ENCODE measurements at regions not wholly inside any gene's neighbourhood (a gene's known extent, or its start where the extent isn't known, plus 50 kb on each side); places are given as distances from the start of the nearest gene placed in this dataset.

DNA sequence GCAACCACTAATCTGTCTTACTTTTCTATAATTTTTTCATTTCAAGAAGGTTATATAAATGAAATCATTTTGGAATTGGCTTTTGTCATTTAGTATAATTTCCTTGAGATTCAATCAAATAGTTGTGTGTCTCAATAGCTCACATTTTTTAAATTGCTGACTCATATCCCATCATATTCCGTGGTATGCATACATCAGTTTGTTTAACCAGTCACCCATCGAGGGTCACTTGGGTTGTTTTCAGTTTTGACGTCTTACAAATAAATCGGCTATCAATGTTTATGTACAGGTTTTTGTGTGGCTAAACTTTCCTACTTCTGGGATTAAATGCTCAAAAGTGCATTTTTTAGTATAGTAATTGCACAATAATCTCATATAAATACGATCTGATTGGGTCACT is 185.5 kb downstream of the TAF11L14 start:
- Histone ChIP-seq H3K4me3 (no peak overlapping the region), H3K27ac (no peak overlapping the region), H3K4me1 (ENCODE audit: control insufficient read depth in 1 of 2, low read depth in 2 of 2) (no peaks in the 10 kb centered on the region), H3K36me3 (no peaks in the 10 kb centered on the region), H3K9me3 (no peaks in the 10 kb centered on the region), H3K27me3 (replicated peaks; ENCODE audit: insufficient read depth) (no peaks in the 10 kb centered on the region)
- ATAC-seq (ENCODE audit: insufficient number of reproducible peaks, low FRiP score, low read depth) = no peak
- no peak for DNase-seq (ENCODE audit: low spot score)
- TF ChIP-seq, protein P1, sequence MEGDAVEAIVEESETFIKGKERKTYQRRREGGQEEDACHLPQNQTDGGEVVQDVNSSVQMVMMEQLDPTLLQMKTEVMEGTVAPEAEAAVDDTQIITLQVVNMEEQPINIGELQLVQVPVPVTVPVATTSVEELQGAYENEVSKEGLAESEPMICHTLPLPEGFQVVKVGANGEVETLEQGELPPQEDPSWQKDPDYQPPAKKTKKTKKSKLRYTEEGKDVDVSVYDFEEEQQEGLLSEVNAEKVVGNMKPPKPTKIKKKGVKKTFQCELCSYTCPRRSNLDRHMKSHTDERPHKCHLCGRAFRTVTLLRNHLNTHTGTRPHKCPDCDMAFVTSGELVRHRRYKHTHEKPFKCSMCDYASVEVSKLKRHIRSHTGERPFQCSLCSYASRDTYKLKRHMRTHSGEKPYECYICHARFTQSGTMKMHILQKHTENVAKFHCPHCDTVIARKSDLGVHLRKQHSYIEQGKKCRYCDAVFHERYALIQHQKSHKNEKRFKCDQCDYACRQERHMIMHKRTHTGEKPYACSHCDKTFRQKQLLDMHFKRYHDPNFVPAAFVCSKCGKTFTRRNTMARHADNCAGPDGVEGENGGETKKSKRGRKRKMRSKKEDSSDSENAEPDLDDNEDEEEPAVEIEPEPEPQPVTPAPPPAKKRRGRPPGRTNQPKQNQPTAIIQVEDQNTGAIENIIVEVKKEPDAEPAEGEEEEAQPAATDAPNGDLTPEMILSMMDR (IDR thresholded peaks at IDR 0.05) = no peak

DNA sequence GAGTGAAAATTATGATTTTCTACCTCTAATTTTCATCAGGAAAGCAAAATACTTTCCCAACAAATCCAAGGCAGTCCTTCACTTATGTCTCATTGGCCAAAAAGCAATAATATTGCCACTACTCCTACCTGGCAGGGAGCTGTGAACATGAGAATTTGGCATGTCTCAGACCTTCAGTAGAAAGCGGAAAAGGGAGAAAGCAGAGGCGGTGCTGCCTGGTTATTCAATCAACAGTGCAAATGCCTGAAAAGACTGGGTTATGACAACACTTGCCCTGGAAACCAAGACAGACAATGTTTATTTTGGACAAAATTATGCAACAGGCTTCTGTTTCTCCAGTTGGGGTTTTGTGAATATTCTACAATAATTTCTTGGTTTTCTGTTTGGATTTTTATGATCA is 194.4 kb downstream of the TAF11L14 start:
- no peak for DNase-seq (ENCODE audit: low spot score)
- H3K27ac ChIP-seq = no peak overlapping the region
- TF ChIP-seq, protein P1 (IDR thresholded peaks at IDR 0.05) = no peak
- no peak for ATAC-seq (ENCODE audit: insufficient number of reproducible peaks, low FRiP score, low read depth)
- no peaks in the 10 kb centered on the region for H3K4me1 ChIP-seq (ENCODE audit: control insufficient read depth in 1 of 2, low read depth in 2 of 2)
- no peaks in the 10 kb centered on the region for H3K27me3 ChIP-seq (replicated peaks; ENCODE audit: insufficient read depth)
- H3K36me3 ChIP-seq = no peaks in the 10 kb centered on the region
- H3K4me3 ChIP-seq = no peak overlapping the region
- H3K9me3 ChIP-seq = no peaks in the 10 kb centered on the region

DNA sequence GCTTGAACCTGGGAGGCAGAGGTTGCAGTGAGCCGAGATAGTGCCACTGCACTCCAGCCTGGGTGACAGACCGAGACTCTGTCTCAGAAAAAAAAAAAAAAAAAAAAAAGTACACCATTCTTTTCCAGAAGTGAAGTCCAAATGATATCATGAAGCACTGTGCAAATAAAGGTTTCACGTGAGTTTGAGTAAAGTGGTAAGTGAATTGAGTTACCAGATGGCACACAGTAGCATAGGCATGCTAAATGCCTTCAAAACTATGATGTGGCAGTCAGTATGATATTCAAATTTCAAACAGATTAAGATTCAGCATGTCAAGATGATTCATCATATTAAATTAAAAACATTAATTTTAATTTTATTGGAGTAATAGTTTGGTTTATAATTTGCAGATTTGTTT is 195.2 kb downstream of the TAF11L14 start:
- TF ChIP-seq, protein P1 (IDR thresholded peaks at IDR 0.05) = no peak
- Histone ChIP-seq H3K36me3 (no peaks in the 10 kb centered on the region), H3K4me3 (no peak overlapping the region), H3K27ac (no peak overlapping the region), H3K9me3 (no peaks in the 10 kb centered on the region), H3K27me3 (replicated peaks; ENCODE audit: insufficient read depth) (no peaks in the 10 kb centered on the region), H3K4me1 (ENCODE audit: control insufficient read depth in 1 of 2, low read depth in 2 of 2) (no peaks in the 10 kb centered on the region)
- DNase-seq (ENCODE audit: low spot score) (no peak), ATAC-seq (ENCODE audit: insufficient number of reproducible peaks, low FRiP score, low read depth) (no peak)

DNA sequence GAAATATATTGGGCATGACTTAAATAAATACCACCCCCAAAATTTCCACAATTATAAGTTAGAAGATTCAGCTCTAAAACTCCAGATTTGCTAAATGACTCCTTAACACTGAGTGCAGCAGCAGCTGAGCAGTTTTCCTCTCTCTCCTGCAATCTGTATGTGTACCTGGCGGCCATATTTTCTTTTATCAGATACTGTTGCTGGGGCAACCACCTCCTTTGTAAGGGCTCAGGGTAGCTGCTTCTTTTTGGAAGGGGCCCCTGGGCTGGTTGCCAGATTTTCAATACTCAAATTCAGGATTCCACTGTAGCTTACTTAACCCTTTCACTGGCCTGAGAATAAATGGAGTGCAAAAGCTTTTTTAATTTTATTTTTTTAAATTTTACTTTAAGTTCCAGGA is 197.0 kb downstream of the TAF11L14 start:
- Histone ChIP-seq H3K36me3 (no peaks in the 10 kb centered on the region), H3K27me3 (replicated peaks; ENCODE audit: insufficient read depth) (no peaks in the 10 kb centered on the region), H3K4me1 (ENCODE audit: control insufficient read depth in 1 of 2, low read depth in 2 of 2) (no peaks in the 10 kb centered on the region), H3K9me3 (no peaks in the 10 kb centered on the region), H3K27ac (no peak overlapping the region), H3K4me3 (no peak overlapping the region)
- DNase-seq (ENCODE audit: low spot score) = no peak
- no peak for ATAC-seq (ENCODE audit: insufficient number of reproducible peaks, low FRiP score, low read depth)
- TF ChIP-seq, protein P1 (IDR thresholded peaks at IDR 0.05) = no peak

DNA sequence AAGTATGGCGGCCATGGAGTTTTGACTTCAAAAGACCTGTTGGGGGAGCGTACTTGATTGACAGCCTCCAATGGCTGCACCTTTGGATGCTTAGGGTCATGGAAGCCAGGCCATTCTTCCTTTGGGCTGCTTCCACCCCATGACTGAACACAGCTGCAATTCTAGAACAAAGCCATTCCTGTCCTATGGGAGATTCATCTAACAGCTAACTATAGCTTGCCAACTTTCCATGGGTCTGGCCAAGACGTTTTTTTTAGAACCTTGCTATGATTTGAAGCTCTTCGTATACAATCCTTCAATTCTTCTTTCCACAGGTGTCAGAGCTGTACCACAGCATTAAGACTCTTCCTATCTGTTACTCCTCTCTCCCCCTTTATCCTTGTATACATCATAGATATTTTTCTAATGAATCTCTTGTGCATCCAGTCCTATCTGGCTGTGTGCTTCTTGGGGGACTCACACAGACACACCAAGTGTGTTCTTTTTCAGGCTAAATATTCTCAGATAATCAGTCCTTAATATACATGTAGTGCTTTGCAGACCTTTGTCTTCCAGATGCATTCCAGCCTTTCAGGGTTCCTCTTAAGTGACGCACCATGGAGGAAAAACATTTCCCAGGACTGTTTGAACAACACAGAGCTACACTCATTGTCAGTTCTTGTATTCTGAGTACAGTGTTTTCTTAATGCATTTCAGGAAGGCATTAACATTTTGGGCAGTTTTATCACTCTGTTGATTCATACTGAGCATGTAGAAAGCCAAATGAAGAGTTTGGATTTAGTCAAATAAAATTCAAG is 198.9 kb downstream of the TAF11L14 start:
- no peaks in the 10 kb centered on the region for H3K4me1 ChIP-seq (ENCODE audit: control insufficient read depth in 1 of 2, low read depth in 2 of 2)
- H3K36me3 ChIP-seq = no peaks in the 10 kb centered on the region
- ATAC-seq (ENCODE audit: insufficient number of reproducible peaks, low FRiP score, low read depth) (no peak), DNase-seq (ENCODE audit: low spot score) (no peak)
- no peak overlapping the region for H3K27ac ChIP-seq
- TF ChIP-seq, protein P1 (IDR thresholded peaks at IDR 0.05) = no peak
- no peak overlapping the region for H3K4me3 ChIP-seq
- H3K9me3 ChIP-seq = no peaks in the 10 kb centered on the region
- no peaks in the 10 kb centered on the region for H3K27me3 ChIP-seq (replicated peaks; ENCODE audit: insufficient read depth)
